NT2/D1 (cell line): ENCODE measurements at regions not wholly inside any gene's neighbourhood (a gene's known extent, or its start where the extent isn't known, plus 50 kb on each side); places are given as distances from the start of the nearest gene placed in this dataset.

Experiments used
- DNase-seq: peaks from one replicate; pipeline ENCODE4 v3.0.0-alpha.2; 2011; ENCODE audit warnings: low read depth, low spot score
- H3K27me3 ChIP-seq: 2 replicates; pipeline ENCODE4 v1.6.0; 2011; ENCODE audit warnings: mild to moderate bottlenecking; ENCODE audit not compliant: insufficient read length, insufficient read depth
- H3K36me3 ChIP-seq: 2 replicates; pipeline ENCODE4 v1.6.1; 2011; ENCODE audit warnings: mild to moderate bottlenecking, low read length, mixed read lengths; ENCODE audit not compliant: insufficient read depth, insufficient read length
- H3K4me1 ChIP-seq: 2 replicates; pipeline ENCODE4 v1.5.1; 2011; ENCODE audit not compliant: insufficient read depth, insufficient read length
- H3K4me3 ChIP-seq: 2 replicates; pipeline ENCODE4 v1.5.1; 2011; ENCODE audit warnings: low read depth; ENCODE audit not compliant: insufficient read length
- H3K9ac ChIP-seq: 2 replicates; pipeline ENCODE4 v1.6.0; 2011; ENCODE audit warnings: low read depth; ENCODE audit not compliant: insufficient read length
- H3K9me3 ChIP-seq: 2 replicates; pipeline ENCODE4 v1.5.1; 2011; ENCODE audit warnings: mild to moderate bottlenecking, low read length; ENCODE audit not compliant: insufficient read depth
- SUZ12 ChIP-seq: IDR thresholded peaks from 2 replicates; pipeline ENCODE4 v1.6.1; 2011; ENCODE audit not compliant: insufficient read length, insufficient read depth; ENCODE audit errors: extremely low read depth
- YY1 ChIP-seq: IDR thresholded peaks from 2 replicates; pipeline ENCODE4 v1.6.1; 2011; ENCODE audit not compliant: insufficient read length, insufficient read depth
- ZNF274 ChIP-seq: IDR thresholded peaks from 2 replicates; pipeline ENCODE4 v1.6.1; 2011; ENCODE audit warnings: mild to moderate bottlenecking, low read depth, low read length

- DNase-seq = no peak
- H3K27me3 ChIP-seq = no peaks in the 10 kb centered on the region
- H3K9ac ChIP-seq = no peak overlapping the region
- TF ChIP-seq ZNF274 (no peak), SUZ12 (no peak), YY1 (no peak)
- no peaks in the 10 kb centered on the region for H3K4me1 ChIP-seq
- H3K4me3 ChIP-seq = no peak overlapping the region
- H3K9me3 ChIP-seq = no peaks in the 10 kb centered on the region
- no peaks in the 10 kb centered on the region for H3K36me3 ChIP-seq
These were observed 54.6 kb upstream of the HDAC9 start for GRCh38 chr7:18440934-18441333.

- Histone ChIP-seq H3K36me3 (no peaks in the 10 kb centered on the region), H3K9me3 (no peaks in the 10 kb centered on the region), H3K27me3 (no peaks in the 10 kb centered on the region), H3K4me3 (no peak overlapping the region), H3K4me1 (no peaks in the 10 kb centered on the region), H3K9ac (no peak overlapping the region)
- no peak for DNase-seq
- no peak for TF ChIP-seq SUZ12
- TF ChIP-seq YY1 = no peak
- TF ChIP-seq ZNF274 = no peak
These were observed 50.7 kb upstream of the HDAC9 start for GRCh38 chr7:18444826-18445225.

GRCh38 chr7:18445483-18445882, 50.1 kb upstream of the HDAC9 start:
- TF ChIP-seq YY1 = no peak
- TF ChIP-seq ZNF274 = no peak
- Histone ChIP-seq H3K36me3 (no peaks in the 10 kb centered on the region), H3K4me1 (no peaks in the 10 kb centered on the region), H3K4me3 (no peak overlapping the region), H3K9ac (no peak overlapping the region), H3K9me3 (no peaks in the 10 kb centered on the region), H3K27me3 (no peaks in the 10 kb centered on the region)
- no peak for DNase-seq
